Body of pancreas (tissue), 4 donors: ENCODE measurements at regions not wholly inside any gene's neighbourhood (a gene's known extent, or its start where the extent isn't known, plus 50 kb on each side); places are given as distances from the start of the nearest gene placed in this dataset.

Experiments used
- ATAC-seq: fragments of 150-250 bp; one replicate; pipeline ENCODE4 v1.9.1; 2016
- DNase-seq, 4 donors: peaks; one replicate each; pipeline ENCODE4 v3.0.0-alpha.2; 2019
- H3K27ac ChIP-seq, 4 donors: fragments of 200-600 bp; sonication (generic); 1 replicate in 3 of 4; 2 replicates in 1 of 4; pipeline versions ENCODE4 v1.5.1 to v1.6.1; 2016 to 2019; ENCODE audit warnings: mild to moderate bottlenecking in 1 of 4, mixed read lengths in 1 of 4, moderate library complexity in 1 of 4
- H3K27me3 ChIP-seq, 2 donors: fragments of 200-600 bp; sonication (generic); one replicate each; pipeline ENCODE4 v1.6.0; 2016; ENCODE audit warnings: mild to moderate bottlenecking in 1 of 2
- H3K36me3 ChIP-seq, 2 donors: fragments of 200-600 bp; sonication (generic); replicated peaks in 1 of 2; 2 replicates each; pipeline ENCODE4 v1.5.1; 2016; ENCODE audit warnings: low read depth in 2 of 2; ENCODE audit not compliant: insufficient read depth in 1 of 2
- H3K4me1 ChIP-seq: fragments of 200-600 bp; sonication (generic); one replicate; pipeline ENCODE4 v1.6.0; 2016
- H3K4me3 ChIP-seq, 2 donors: fragments of 200-600 bp; sonication (generic); 1 replicate in 1 of 2; 2 replicates in 1 of 2; pipeline ENCODE4 v1.5.1; 2016 to 2019
- H3K9me3 ChIP-seq, 3 donors: fragments of 200-600 bp; sonication (generic); 1 replicate in 2 of 3; 2 replicates in 1 of 3; pipeline ENCODE4 v1.5.1; 2016
- CTCF ChIP-seq, 7 experiments: fragments of 450-650 bp in 4 of 7; fragments of 200-600 bp in 3 of 7; sonication (generic) in 3 of 7; IDR thresholded peaks; one replicate each; pipeline ENCODE4 v1.5.1; 2016 to 2019; ENCODE audit warnings: antibody characterized with exemption in 7 of 7
- POLR2A ChIP-seq, 3 donors: fragments of 450-650 bp; IDR thresholded peaks; one replicate each; pipeline ENCODE4 v1.6.1; 2016; ENCODE audit warnings: antibody characterized with exemption in 3 of 3, mild to moderate bottlenecking in 2 of 3
- WGBS, 2 donors: methylation state at CpG; one replicate each; pipeline ENCODE4 v1.1.5; 2017; 5-methylcytosine and 5-hydroxymethylcytosine counted together
- intact Hi-C: fragments of 100-400 bp; cut with DNase I; formaldehyde crosslinking; loops from one replicate; pipeline ENCODE4 v1.15.1; 2023

GRCh38 chr2:5845798-5846330 is 153.7 kb downstream of the SOX11 start:
- no peak for ATAC-seq
- H3K36me3 ChIP-seq, result no peaks in the 10 kb centered on the region
- H3K4me3 ChIP-seq, result no peak overlapping the region
- no peaks in the 10 kb centered on the region for H3K4me1 ChIP-seq
- no peaks in the 10 kb centered on the region for H3K9me3 ChIP-seq
- no peak overlapping the region for H3K27ac ChIP-seq
- no peak for DNase-seq
- TF ChIP-seq CTCF (IDR thresholded peaks at IDR 0.05) (no peak), POLR2A (IDR thresholded peaks at IDR 0.05) (no peak)
- WGBS, 2 donors, result 47 to 59% methylated on average over 6 of the region's 6 CpGs
- intact Hi-C loops, result no loop called here
- no peaks in the 10 kb centered on the region for H3K27me3 ChIP-seq

GRCh38 chr2:5846881-5847280 is 154.7 kb downstream of the SOX11 start:
- Histone ChIP-seq H3K4me3 (no peak overlapping the region), H3K36me3 (no peaks in the 10 kb centered on the region), H3K4me1 (no peaks in the 10 kb centered on the region), H3K9me3 (no peaks in the 10 kb centered on the region), H3K27me3 (no peaks in the 10 kb centered on the region), H3K27ac (no peak overlapping the region)
- intact Hi-C loops, result no loop called here
- DNase-seq, result no peak
- WGBS, 2 donors, result 79 to 86% methylated on average over 7 of the region's 7 CpGs
- TF ChIP-seq POLR2A (IDR thresholded peaks at IDR 0.05), result no peak
- no peak for TF ChIP-seq CTCF (IDR thresholded peaks at IDR 0.05)
- no peak for ATAC-seq

- intact Hi-C loops, result no loop called here
- H3K27me3 ChIP-seq, result no peaks in the 10 kb centered on the region
- no peaks in the 10 kb centered on the region for H3K36me3 ChIP-seq
- no peaks in the 10 kb centered on the region for H3K4me1 ChIP-seq
- no peak for DNase-seq
- H3K9me3 ChIP-seq, result no peaks in the 10 kb centered on the region
- no peak for ATAC-seq
- 18 to 26% methylated on average over 3 of the region's 3 CpGs for WGBS, 2 donors
- no peak overlapping the region for H3K4me3 ChIP-seq
- no peak for TF ChIP-seq POLR2A (IDR thresholded peaks at IDR 0.05)
- TF ChIP-seq CTCF (IDR thresholded peaks at IDR 0.05), result no peak
- H3K27ac ChIP-seq, result no peak overlapping the region
These were observed 157.4 kb downstream of the SOX11 start for GRCh38 chr2:5849562-5849961.

GRCh38 chr2:5851410-5851809 is 159.2 kb downstream of the SOX11 start:
- no peaks in the 10 kb centered on the region for H3K27me3 ChIP-seq
- DNase-seq, result no peak
- TF ChIP-seq POLR2A (IDR thresholded peaks at IDR 0.05) (no peak), CTCF (IDR thresholded peaks at IDR 0.05) (no peak)
- no peak overlapping the region for H3K27ac ChIP-seq
- no peak for ATAC-seq
- no peak overlapping the region for H3K4me3 ChIP-seq
- H3K4me1 ChIP-seq, result no peaks in the 10 kb centered on the region
- H3K9me3 ChIP-seq, result no peaks in the 10 kb centered on the region
- intact Hi-C loops, result no loop called here
- H3K36me3 ChIP-seq, result no peaks in the 10 kb centered on the region

GRCh38 chr2:5854797-5855196 is 162.6 kb downstream of the SOX11 start:
- no peak for ATAC-seq
- TF ChIP-seq CTCF (IDR thresholded peaks at IDR 0.05) (no peak), POLR2A (IDR thresholded peaks at IDR 0.05) (no peak)
- DNase-seq, result no peak
- WGBS, 2 donors, result 81 to 86% methylated on average over 2 of the region's 2 CpGs
- Histone ChIP-seq H3K4me3 (no peak overlapping the region), H3K4me1 (no peaks in the 10 kb centered on the region), H3K27me3 (no peaks in the 10 kb centered on the region), H3K36me3 (no peaks in the 10 kb centered on the region), H3K9me3 (no peaks in the 10 kb centered on the region), H3K27ac (no peak overlapping the region)
- intact Hi-C loops, result no loop called here
